H1 (cell line): ENCODE measurements at regions not wholly inside any gene's neighbourhood (a gene's known extent, or its start where the extent isn't known, plus 50 kb on each side); places are given as distances from the start of the nearest gene placed in this dataset.

Source experiments
- EGR1 ChIP-seq: IDR thresholded peaks from 2 replicates; pipeline ENCODE4 v1.6.1; 2011; ENCODE audit warnings: low read depth, low read length, borderline replicate concordance
- EZH2 ChIP-seq: fragments of 200-600 bp; sonication (generic); IDR thresholded peaks from 2 replicates; pipeline ENCODE4 v1.7.1; 2012; ENCODE audit warnings: low read depth, mild to moderate bottlenecking, moderate library complexity, low read length, inconsistent platforms; ENCODE audit not compliant: severe bottlenecking
- RXRA ChIP-seq: IDR thresholded peaks from 2 replicates; pipeline ENCODE4 v1.6.1; 2011; ENCODE audit warnings: low read depth, mild to moderate bottlenecking, low read length, moderate library complexity; ENCODE audit not compliant: insufficient read depth

- TF ChIP-seq RXRA (no peak), EZH2 (no peak), EGR1 (no peak)
These were observed 657.9 kb downstream of the TLR4 start (continued) for GRCh38 chr9:118362123-118362522.
